ENCODE measurements at regions not wholly inside any gene's neighbourhood (a gene's known extent, or its start where the extent isn't known, plus 50 kb on each side); places are given as distances from the start of the nearest gene placed in this dataset.

GRCh38 chr16:17936766-17937402 lies 399.7 kb downstream of the NPIPA8 start:
- TF ChIP-seq RAD21 (IDR thresholded peaks at IDR 0.05; ENCODE audit: low read depth), result no peak

GRCh38 chr16:17930280-17930679 lies 406.3 kb downstream of the NPIPA8 start:
- no peak for TF ChIP-seq NFIC (IDR thresholded peaks at IDR 0.05)
- no peak for TF ChIP-seq RAD21 (IDR thresholded peaks at IDR 0.05; ENCODE audit: low read depth)
- no peak for TF ChIP-seq REST (IDR thresholded peaks at IDR 0.05; ENCODE audit: low read depth)
- TF ChIP-seq USF1 (IDR thresholded peaks at IDR 0.05), result no peak
- TF ChIP-seq CEBPB (IDR thresholded peaks at IDR 0.05), result no peak
- no peak for TF ChIP-seq FOXM1 (IDR thresholded peaks at IDR 0.05; ENCODE audit: borderline replicate concordance, low read depth)
- TF ChIP-seq MAX (IDR thresholded peaks at IDR 0.05), result no peak
- TF ChIP-seq TAF1 (IDR thresholded peaks at IDR 0.05; ENCODE audit: low read depth), result no peak
- no peak for TF ChIP-seq EGR1 (IDR thresholded peaks at IDR 0.05)
- no peak for TF ChIP-seq EP300 (IDR thresholded peaks at IDR 0.05; ENCODE audit: borderline replicate concordance)
- no peak for TF ChIP-seq TEAD4 (IDR thresholded peaks at IDR 0.05)
- no peak for TF ChIP-seq CREB1 (IDR thresholded peaks at IDR 0.05; ENCODE audit: low read depth)
- no peak for TF ChIP-seq ZBTB7A (IDR thresholded peaks at IDR 0.05; ENCODE audit: low read depth)

GRCh38 chr16:17926866-17927399 lies 409.6 kb downstream of the NPIPA8 start:
- TF ChIP-seq TAF1 (IDR thresholded peaks at IDR 0.05; ENCODE audit: low read depth), result no peak
- no peak for TF ChIP-seq TCF12 (IDR thresholded peaks at IDR 0.05; ENCODE audit: low read depth)
- TF ChIP-seq REST (IDR thresholded peaks at IDR 0.05; ENCODE audit: low read depth), result no peak
- no peak for TF ChIP-seq CREB1 (IDR thresholded peaks at IDR 0.05; ENCODE audit: low read depth)
- TF ChIP-seq CEBPB (IDR thresholded peaks at IDR 0.05), result no peak
- no peak for TF ChIP-seq TEAD4 (IDR thresholded peaks at IDR 0.05)
- TF ChIP-seq ZBTB7A (IDR thresholded peaks at IDR 0.05; ENCODE audit: low read depth), result no peak
- TF ChIP-seq YY1 (IDR thresholded peaks at IDR 0.05; ENCODE audit: low read depth), result no peak
- no peak for TF ChIP-seq EP300 (IDR thresholded peaks at IDR 0.05; ENCODE audit: borderline replicate concordance)
- TF ChIP-seq USF1 (IDR thresholded peaks at IDR 0.05), result no peak

GRCh38 chr16:17926461-17926860 lies 410.1 kb downstream of the NPIPA8 start:
- TF ChIP-seq CREB1 (IDR thresholded peaks at IDR 0.05; ENCODE audit: low read depth) (no peak), EP300 (IDR thresholded peaks at IDR 0.05; ENCODE audit: borderline replicate concordance) (no peak), CEBPB (IDR thresholded peaks at IDR 0.05) (no peak), FOXM1 (IDR thresholded peaks at IDR 0.05; ENCODE audit: borderline replicate concordance, low read depth) (no peak), YY1 (IDR thresholded peaks at IDR 0.05; ENCODE audit: low read depth) (no peak), TAF1 (IDR thresholded peaks at IDR 0.05; ENCODE audit: low read depth) (no peak), TEAD4 (IDR thresholded peaks at IDR 0.05) (no peak), TCF12 (IDR thresholded peaks at IDR 0.05; ENCODE audit: low read depth) (no peak), MAX (IDR thresholded peaks at IDR 0.05) (no peak), ZBTB7A (IDR thresholded peaks at IDR 0.05; ENCODE audit: low read depth) (no peak), NFIC (IDR thresholded peaks at IDR 0.05) (no peak), RAD21 (IDR thresholded peaks at IDR 0.05; ENCODE audit: low read depth) (no peak), EGR1 (IDR thresholded peaks at IDR 0.05) (no peak), USF1 (IDR thresholded peaks at IDR 0.05) (no peak), REST (IDR thresholded peaks at IDR 0.05; ENCODE audit: low read depth) (no peak)

Measured in Ishikawa (cell line).